HepG2 (cell line): ENCODE measurements at regions not wholly inside any gene's neighbourhood (a gene's known extent, or its start where the extent isn't known, plus 50 kb on each side); places are given as distances from the start of the nearest gene placed in this dataset.

Experiments used
- PHF5A ChIP-seq: IDR thresholded peaks from one replicate; pipeline ENCODE4 v1.6.1; 2018; ENCODE audit warnings: low read depth, missing genetic modification reagents; ENCODE audit not compliant: unreplicated experiment
- PPARG ChIP-seq: conservative IDR thresholded peaks from 2 replicates; pipeline ENCODE4 v1.6.1; 2016; ENCODE audit warnings: missing biosample characterization, missing genetic modification reagents
- SMAD9 ChIP-seq: sonication (generic); formaldehyde crosslinking; IDR thresholded peaks from 2 replicates; pipeline ENCODE4 v1.5.1; 2020; ENCODE audit warnings: mild to moderate bottlenecking, missing genetic modification reagents
- ZBTB1 ChIP-seq: sonication (generic); formaldehyde crosslinking; IDR thresholded peaks from 2 replicates; pipeline ENCODE4 v1.4.0; 2020; ENCODE audit warnings: missing genetic modification reagents, borderline replicate concordance
- ZNF44 ChIP-seq: sonication (generic); formaldehyde crosslinking; IDR thresholded peaks from 2 replicates; pipeline ENCODE4 v1.5.1; 2020; ENCODE audit warnings: mild to moderate bottlenecking, missing genetic modification reagents
- ZNF605 ChIP-seq: sonication (generic); formaldehyde crosslinking; IDR thresholded peaks from 2 replicates; pipeline ENCODE4 v1.8.0; 2022; ENCODE audit warnings: mild to moderate bottlenecking, missing genetic modification reagents
- TF ChIP-seq, protein P1 (sequence below): sonication (generic); formaldehyde crosslinking; IDR thresholded peaks from 2 replicates; pipeline ENCODE4 v1.4.0; 2020; ENCODE audit warnings: low read depth, mild to moderate bottlenecking, missing genetic modification reagents
- TF ChIP-seq, protein P2 (sequence below): sonication (generic); formaldehyde crosslinking; conservative IDR thresholded peaks from 2 replicates; pipeline ENCODE4 v1.8.1; 2023; ENCODE audit warnings: missing genetic modification reagents
- TF ChIP-seq, protein P3 (sequence below), 2 experiments: sonication (generic) in 1 of 2; formaldehyde crosslinking in 1 of 2; IDR thresholded peaks; 2 replicates each; pipeline versions ENCODE4 v1.4.0 to v1.6.1; 2018 to 2020; ENCODE audit warnings: missing genetic modification reagents in 2 of 2, borderline replicate concordance in 1 of 2, low read depth in 1 of 2, mild to moderate bottlenecking in 1 of 2, missing biosample characterization in 1 of 2
- TF ChIP-seq, protein P4 (sequence below): IDR thresholded peaks from 2 replicates; pipeline ENCODE4 v1.6.1; 2016
- TF ChIP-seq, protein P5 (sequence below): sonication (generic); formaldehyde crosslinking; IDR thresholded peaks from 2 replicates; pipeline ENCODE4 v1.4.0; 2020; ENCODE audit warnings: mild to moderate bottlenecking, missing genetic modification reagents
- TF ChIP-seq, protein P6 (sequence below): sonication (generic); formaldehyde crosslinking; conservative IDR thresholded peaks from 2 replicates; pipeline ENCODE4 v1.8.0; 2022; ENCODE audit warnings: missing genetic modification reagents
- TF ChIP-seq, protein P7 (sequence below): sonication (generic); formaldehyde crosslinking; IDR thresholded peaks from 2 replicates; pipeline ENCODE4 v1.4.0; 2020; ENCODE audit warnings: missing genetic modification reagents
- TF ChIP-seq, protein P8 (sequence below): sonication (generic); formaldehyde crosslinking; IDR thresholded peaks from 2 replicates; pipeline ENCODE4 v1.9.0; 2022; ENCODE audit warnings: missing genetic modification reagents, mild to moderate bottlenecking, borderline replicate concordance

DNA sequence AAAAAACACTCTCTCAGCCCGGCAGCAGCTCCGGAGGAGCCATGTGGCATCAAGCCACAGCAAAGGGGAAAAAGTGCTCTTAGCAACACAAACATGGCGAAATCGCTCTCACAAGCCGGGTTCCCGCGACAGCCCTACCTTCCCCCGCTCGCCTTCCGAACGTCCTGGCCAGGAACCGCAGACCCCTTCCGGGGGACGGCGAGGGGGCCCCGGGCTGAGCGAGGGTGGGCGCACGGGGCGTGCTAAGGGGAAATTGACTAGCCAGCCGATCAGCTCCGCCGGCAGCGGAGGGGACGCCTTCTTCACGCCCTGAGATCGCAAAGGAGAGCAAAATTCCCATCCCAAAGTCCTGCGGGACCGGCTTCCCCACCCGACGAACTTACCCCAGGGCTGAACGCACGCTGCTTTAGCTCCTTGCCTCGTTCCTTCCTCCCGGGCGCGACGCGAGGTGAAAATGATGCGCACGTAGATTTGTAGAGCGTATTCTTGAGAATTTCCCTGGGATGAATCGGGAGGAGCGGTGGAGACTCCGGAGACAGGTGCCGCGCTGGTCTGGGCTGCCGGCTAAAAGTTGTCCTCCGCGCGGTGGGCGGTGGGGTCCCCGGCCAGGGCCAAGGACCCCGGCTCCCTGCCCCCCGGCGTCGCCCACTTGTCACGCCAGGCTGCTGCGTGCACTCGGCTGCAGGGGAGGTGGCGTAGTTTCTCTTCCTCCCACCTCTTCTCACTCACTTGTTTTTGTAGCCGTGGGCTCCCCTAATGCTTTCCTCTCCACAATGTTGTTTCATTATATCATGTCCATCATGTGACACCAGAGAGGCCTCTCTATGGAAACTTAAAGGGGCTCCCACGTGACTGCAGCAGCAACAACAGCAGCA lies 220.1 kb upstream of the MKLN1 start (continued):
- TF ChIP-seq, protein P1, sequence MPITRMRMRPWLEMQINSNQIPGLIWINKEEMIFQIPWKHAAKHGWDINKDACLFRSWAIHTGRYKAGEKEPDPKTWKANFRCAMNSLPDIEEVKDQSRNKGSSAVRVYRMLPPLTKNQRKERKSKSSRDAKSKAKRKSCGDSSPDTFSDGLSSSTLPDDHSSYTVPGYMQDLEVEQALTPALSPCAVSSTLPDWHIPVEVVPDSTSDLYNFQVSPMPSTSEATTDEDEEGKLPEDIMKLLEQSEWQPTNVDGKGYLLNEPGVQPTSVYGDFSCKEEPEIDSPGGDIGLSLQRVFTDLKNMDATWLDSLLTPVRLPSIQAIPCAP (CRISPR knock-in tag), result no peak
- no peak for TF ChIP-seq PHF5A
- TF ChIP-seq, protein P2, sequence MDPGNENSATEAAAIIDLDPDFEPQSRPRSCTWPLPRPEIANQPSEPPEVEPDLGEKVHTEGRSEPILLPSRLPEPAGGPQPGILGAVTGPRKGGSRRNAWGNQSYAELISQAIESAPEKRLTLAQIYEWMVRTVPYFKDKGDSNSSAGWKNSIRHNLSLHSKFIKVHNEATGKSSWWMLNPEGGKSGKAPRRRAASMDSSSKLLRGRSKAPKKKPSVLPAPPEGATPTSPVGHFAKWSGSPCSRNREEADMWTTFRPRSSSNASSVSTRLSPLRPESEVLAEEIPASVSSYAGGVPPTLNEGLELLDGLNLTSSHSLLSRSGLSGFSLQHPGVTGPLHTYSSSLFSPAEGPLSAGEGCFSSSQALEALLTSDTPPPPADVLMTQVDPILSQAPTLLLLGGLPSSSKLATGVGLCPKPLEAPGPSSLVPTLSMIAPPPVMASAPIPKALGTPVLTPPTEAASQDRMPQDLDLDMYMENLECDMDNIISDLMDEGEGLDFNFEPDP (CRISPR knock-in tag), result no peak
- TF ChIP-seq, protein P3, sequence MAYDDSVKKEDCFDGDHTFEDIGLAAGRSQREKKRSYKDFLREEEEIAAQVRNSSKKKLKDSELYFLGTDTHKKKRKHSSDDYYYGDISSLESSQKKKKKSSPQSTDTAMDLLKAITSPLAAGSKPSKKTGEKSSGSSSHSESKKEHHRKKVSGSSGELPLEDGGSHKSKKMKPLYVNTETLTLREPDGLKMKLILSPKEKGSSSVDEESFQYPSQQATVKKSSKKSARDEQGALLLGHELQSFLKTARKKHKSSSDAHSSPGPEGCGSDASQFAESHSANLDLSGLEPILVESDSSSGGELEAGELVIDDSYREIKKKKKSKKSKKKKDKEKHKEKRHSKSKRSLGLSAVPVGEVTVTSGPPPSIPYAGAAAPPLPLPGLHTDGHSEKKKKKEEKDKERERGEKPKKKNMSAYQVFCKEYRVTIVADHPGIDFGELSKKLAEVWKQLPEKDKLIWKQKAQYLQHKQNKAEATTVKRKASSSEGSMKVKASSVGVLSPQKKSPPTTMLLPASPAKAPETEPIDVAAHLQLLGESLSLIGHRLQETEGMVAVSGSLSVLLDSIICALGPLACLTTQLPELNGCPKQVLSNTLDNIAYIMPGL (CRISPR knock-in tag; IDR thresholded peaks at IDR 0.05; ENCODE audit: borderline replicate concordance in 1 of 2, low read depth in 1 of 2), result peak; percentile 30 to 54; a peak in 2 of 4 replicates
- no peak for TF ChIP-seq ZNF44 (CRISPR knock-in tag)
- TF ChIP-seq, protein P4, sequence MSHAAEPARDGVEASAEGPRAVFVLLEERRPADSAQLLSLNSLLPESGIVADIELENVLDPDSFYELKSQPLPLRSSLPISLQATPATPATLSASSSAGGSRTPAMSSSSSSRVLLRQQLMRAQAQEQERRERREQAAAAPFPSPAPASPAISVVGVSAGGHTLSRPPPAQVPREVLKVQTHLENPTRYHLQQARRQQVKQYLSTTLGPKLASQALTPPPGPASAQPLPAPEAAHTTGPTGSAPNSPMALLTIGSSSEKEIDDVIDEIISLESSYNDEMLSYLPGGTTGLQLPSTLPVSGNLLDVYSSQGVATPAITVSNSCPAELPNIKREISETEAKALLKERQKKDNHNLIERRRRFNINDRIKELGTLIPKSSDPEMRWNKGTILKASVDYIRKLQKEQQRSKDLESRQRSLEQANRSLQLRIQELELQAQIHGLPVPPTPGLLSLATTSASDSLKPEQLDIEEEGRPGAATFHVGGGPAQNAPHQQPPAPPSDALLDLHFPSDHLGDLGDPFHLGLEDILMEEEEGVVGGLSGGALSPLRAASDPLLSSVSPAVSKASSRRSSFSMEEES (CRISPR knock-in tag), result peak; percentile 91
- TF ChIP-seq, protein P5, sequence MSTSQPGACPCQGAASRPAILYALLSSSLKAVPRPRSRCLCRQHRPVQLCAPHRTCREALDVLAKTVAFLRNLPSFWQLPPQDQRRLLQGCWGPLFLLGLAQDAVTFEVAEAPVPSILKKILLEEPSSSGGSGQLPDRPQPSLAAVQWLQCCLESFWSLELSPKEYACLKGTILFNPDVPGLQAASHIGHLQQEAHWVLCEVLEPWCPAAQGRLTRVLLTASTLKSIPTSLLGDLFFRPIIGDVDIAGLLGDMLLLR (CRISPR knock-in tag), result no peak
- TF ChIP-seq, protein P6, sequence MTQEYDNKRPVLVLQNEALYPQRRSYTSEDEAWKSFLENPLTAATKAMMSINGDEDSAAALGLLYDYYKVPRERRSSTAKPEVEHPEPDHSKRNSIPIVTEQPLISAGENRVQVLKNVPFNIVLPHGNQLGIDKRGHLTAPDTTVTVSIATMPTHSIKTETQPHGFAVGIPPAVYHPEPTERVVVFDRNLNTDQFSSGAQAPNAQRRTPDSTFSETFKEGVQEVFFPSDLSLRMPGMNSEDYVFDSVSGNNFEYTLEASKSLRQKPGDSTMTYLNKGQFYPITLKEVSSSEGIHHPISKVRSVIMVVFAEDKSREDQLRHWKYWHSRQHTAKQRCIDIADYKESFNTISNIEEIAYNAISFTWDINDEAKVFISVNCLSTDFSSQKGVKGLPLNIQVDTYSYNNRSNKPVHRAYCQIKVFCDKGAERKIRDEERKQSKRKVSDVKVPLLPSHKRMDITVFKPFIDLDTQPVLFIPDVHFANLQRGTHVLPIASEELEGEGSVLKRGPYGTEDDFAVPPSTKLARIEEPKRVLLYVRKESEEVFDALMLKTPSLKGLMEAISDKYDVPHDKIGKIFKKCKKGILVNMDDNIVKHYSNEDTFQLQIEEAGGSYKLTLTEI (CRISPR knock-in tag), result no peak
- 0 out of 2 replicates have a peak, but pooled peaks have one; percentile 9 for TF ChIP-seq PPARG (CRISPR knock-in tag)
- TF ChIP-seq ZNF605, result peak; percentile 21; the same call in 1 of the 2 replicates
- TF ChIP-seq, protein P7, sequence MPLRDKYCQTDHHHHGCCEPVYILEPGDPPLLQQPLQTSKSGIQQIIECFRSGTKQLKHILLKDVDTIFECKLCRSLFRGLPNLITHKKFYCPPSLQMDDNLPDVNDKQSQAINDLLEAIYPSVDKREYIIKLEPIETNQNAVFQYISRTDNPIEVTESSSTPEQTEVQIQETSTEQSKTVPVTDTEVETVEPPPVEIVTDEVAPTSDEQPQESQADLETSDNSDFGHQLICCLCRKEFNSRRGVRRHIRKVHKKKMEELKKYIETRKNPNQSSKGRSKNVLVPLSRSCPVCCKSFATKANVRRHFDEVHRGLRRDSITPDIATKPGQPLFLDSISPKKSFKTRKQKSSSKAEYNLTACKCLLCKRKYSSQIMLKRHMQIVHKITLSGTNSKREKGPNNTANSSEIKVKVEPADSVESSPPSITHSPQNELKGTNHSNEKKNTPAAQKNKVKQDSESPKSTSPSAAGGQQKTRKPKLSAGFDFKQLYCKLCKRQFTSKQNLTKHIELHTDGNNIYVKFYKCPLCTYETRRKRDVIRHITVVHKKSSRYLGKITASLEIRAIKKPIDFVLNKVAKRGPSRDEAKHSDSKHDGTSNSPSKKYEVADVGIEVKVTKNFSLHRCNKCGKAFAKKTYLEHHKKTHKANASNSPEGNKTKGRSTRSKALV (CRISPR knock-in tag), result no peak; the same call in 1 of the 2 replicates
- TF ChIP-seq, protein P8, sequence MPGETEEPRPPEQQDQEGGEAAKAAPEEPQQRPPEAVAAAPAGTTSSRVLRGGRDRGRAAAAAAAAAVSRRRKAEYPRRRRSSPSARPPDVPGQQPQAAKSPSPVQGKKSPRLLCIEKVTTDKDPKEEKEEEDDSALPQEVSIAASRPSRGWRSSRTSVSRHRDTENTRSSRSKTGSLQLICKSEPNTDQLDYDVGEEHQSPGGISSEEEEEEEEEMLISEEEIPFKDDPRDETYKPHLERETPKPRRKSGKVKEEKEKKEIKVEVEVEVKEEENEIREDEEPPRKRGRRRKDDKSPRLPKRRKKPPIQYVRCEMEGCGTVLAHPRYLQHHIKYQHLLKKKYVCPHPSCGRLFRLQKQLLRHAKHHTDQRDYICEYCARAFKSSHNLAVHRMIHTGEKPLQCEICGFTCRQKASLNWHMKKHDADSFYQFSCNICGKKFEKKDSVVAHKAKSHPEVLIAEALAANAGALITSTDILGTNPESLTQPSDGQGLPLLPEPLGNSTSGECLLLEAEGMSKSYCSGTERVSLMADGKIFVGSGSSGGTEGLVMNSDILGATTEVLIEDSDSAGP (CRISPR knock-in tag), result peak; percentile 71; the same call in 1 of the 2 replicates
- TF ChIP-seq SMAD9 (CRISPR knock-in tag), result no peak
- no peak for TF ChIP-seq ZBTB1
